NCI-H774 (cell line): ENCODE measurements at regions not wholly inside any gene's neighbourhood (a gene's known extent, or its start where the extent isn't known, plus 50 kb on each side); places are given as distances from the start of the nearest gene placed in this dataset.

Experiments used
- DNase-seq: peaks from one replicate; lab custom pipeline; 2025; lab: John Stamatoyannopoulos, UW

DNA sequence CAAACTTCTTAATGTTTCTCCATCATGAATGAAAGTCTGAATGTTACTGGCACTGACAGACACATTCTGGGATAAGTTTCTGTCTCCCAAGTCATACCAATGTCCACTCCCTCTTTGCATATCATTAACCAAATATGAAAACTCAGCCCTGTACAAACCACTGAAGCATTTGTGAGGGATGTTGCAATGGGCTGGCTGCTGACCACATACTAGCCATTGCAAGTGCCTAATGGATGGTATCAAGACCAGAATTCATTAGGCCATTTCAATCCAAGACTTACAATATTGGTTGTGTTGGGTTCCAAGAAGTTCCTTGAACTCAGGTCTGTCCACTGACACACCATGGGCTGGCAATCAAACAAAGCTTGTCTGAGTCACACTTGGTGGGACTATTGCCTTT lies 73.8 kb downstream of the CBLN2 start:
- DNase-seq, result no peak

- no peak for DNase-seq
These were observed 76.0 kb downstream of the CBLN2 start for GRCh38 chr18:72468021-72468710.

DNA sequence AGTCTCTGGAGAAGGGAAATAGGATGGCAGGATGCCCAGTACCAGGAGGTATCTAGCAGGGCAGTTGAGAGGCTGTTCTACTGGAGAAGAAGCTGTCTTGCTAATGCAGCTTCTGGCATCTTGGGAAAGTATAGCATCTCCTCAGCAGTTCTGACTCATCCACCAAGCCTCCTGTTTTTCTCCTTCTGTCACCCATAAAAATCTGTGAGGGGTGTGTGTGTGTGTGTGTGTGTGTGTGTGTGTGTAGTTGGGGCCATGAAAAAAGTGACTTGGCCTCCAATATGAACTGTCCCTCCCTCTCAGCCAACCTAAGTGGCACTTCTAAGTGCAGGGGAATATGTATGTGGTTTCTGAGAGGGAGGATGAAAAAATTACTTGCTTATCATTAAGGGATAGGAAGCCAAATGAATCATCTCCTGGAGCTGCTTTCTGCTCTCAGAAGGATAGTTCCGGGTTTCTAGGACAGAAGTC lies 83.9 kb downstream of the CBLN2 start:
- no peak for DNase-seq

DNA sequence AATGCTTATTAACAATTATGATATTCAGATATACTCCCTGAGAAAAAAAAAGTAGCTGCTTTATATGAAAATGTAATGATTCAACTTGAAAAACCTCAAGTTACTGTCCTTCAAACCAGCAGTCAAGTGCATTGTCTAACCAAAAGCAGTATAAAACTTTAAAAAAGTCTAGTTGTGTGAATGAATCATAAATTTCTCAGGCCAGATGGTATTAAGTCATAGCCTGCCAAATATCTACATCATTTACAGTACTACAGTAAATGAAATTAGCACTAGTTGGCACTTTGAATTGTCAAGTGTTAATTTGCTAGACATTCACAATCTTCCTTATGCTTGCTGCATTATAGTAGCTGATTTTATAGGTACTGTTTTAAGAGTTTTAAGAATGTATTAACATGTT lies 85.9 kb downstream of the CBLN2 start:
- no peak for DNase-seq

GRCh38 chr18:72456802-72457201 lies 87.3 kb downstream of the CBLN2 start:
- DNase-seq, result no peak

DNA sequence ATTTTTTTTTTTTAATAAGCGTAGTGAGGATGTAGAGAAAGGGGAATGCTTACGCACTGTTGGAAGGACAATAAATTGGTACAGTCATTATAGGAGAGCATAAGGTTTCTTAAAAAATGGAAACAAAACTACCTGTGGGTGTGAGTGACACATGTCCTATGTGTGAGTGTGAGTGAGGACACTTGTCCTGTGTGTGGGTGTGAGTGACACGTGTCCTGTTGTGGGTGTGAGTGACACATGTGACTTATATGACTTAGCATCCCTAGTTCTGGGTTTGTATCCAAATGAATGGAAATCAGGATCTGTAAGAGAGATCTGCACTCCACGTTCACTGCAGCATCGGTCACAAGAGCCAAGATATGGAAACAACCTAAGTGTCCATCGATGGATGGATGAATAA lies 91.8 kb downstream of the CBLN2 start:
- DNase-seq, result no peak

- DNase-seq, result no peak
These were observed 99.4 kb downstream of the CBLN2 start for GRCh38 chr18:72444798-72445155.

DNA sequence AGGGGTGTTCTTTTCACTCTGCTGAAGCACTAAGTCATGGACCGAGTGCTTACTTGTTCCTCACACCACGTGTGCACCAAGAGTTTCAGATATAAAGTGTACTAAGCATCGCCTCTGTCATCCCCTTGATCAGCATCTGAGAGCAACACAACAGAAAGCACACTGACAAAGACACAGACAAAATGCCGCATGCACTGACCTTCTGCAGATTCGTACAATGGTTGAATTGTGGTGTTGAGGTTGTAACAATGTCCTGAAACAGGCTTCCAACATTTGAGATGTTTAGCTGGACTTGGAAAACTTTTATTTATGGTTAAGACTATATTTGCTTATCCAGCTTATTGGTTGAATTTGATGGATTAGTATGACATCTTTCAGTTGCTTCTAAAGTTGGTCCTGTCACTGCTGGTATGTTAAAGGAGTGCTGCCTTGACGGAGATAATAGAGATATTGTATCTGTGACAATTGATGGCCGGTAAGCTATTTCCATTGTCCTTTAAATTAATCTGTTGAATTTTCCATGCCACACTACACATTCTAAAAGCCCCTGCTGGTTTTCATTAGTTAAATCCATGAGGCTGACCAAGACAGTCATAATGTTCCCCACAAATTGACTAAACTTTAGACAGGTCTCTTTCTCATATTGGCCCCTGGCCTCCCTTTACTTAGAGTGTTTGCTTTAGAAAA lies 99.9 kb downstream of the CBLN2 start:
- DNase-seq, result no peak

GRCh38 chr18:72436401-72436800 lies 107.7 kb downstream of the CBLN2 start:
- DNase-seq, result peak; percentile 35

GRCh38 chr18:72433756-72434155 lies 110.4 kb downstream of the CBLN2 start:
- DNase-seq, result no peak

- DNase-seq, result no peak
These were observed 116.4 kb downstream of the CBLN2 start for GRCh38 chr18:72427721-72428120.

GRCh38 chr18:72419914-72420313 lies 124.2 kb downstream of the CBLN2 start:
- no peak for DNase-seq

GRCh38 chr18:72412927-72413326 lies 131.2 kb downstream of the CBLN2 start:
- no peak for DNase-seq

- DNase-seq, result no peak
These were observed 132.9 kb downstream of the CBLN2 start for GRCh38 chr18:72411261-72411660.

GRCh38 chr18:72410399-72410798 lies 133.7 kb downstream of the CBLN2 start:
- DNase-seq, result no peak

DNA sequence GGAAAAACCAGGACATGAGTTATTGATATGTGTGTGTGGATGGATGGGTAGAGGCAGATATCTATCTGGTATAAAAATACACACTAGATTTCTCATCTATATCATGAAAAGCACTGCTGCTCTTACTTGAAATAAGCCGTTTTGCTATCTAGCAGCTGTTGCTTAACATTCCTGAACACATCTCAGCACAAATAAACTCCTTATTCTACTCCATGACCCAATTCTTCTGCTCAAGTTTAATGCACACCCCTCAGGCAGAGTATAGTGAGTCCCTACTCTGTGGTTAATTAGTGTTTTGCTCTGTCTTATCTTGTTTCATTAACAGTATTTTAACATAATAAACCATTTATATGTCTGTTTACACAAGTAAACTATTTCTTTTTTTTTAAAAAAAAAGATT lies 134.2 kb downstream of the CBLN2 start:
- DNase-seq, result no peak

DNA sequence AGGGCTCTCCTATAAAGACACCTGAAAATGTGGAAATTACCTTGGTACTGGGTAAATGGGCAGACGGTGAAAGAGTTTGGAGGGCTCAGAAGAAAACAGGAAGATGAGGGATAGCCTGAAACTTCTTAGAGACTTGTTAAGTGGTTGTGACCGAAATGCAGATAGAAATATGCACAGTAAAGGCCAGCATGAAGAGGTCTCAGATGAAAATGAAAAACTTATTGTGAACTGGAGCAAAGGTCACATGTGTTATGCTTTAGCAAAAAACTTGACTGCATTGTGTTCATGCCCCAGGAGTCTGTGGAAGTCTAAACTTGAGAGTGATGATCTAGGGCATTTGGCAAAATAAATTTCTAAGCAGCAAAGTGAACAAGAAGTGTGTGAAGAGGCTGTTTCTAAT lies 137.1 kb downstream of the CBLN2 start:
- no peak for DNase-seq

DNA sequence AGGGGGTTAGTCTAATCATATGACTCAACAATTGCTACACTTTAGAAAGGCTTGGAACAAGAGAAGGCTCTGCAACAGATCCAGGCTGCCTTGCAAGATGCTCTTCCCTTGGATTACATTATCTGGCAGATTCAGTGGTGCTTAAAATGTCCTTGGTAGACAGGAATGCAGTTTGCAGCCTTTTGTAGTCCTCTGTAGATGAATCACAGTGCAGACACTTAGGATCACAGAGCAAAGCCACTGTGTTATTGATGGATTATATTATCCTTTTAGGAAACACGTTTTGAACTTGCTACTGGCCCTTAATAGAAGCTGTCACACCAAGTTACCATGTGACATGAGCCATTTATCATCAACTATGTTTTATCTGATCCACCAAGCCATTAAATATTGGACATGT lies 152.2 kb downstream of the CBLN2 start:
- no peak for DNase-seq

- DNase-seq, result no peak
These were observed 152.7 kb downstream of the CBLN2 start for GRCh38 chr18:72391427-72391826.

GRCh38 chr18:72378016-72378415 lies 166.1 kb downstream of the CBLN2 start:
- DNase-seq, result no peak

DNA sequence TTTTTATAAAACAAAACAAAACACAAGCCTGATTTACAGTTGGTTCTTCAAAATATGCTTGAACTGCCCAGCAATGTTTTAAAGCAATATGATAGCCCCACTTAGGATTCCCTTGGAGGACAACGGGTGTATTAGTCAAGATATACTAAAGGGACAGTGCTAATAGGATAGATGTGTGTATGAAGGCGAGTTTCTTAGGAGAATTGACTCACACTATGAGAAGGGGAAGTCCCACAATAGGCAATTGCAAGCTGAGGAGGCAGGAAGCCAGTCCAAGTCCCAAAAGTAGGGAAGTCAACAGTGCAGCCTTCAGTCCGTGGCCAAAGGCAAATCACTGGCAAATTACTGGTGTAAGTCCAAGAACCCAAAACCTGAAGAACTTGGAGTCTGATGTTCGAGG lies 167.9 kb downstream of the CBLN2 start:
- no peak for DNase-seq

DNA sequence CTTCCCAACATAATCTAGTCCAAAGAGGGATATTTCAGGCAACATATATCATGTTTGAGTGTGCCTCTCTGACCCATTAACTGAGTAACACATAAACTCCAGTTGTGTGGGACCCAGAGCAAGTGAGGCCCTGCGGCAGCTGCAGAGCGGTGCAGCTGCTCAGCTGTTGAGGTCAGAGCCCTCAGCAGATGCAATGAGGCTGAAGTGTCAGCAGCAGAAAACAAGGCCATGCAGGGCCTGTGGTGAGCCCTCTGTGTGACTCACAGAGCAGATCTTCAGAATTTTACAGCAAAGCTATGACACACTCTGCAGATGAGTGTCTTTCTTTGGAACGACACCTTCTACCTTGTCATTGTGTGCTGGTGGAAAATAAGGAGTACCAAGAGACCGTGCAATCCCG lies 168.5 kb downstream of the CBLN2 start:
- no peak for DNase-seq

- no peak for DNase-seq
These were observed 172.1 kb downstream of the CBLN2 start for GRCh38 chr18:72372076-72372475.

- no peak for DNase-seq
These were observed 175.8 kb downstream of the CBLN2 start for GRCh38 chr18:72368308-72368707.
